Putamen (tissue), 1 donor: ENCODE measurements at regions not wholly inside any gene's neighbourhood (a gene's known extent, or its start where the extent isn't known, plus 50 kb on each side); places are given as distances from the start of the nearest gene placed in this dataset.

Experiments
- DNase-seq: peaks from one replicate; pipeline ENCODE4 v3.0.0-alpha.2; 2016; ENCODE audit warnings: low spot score

DNA sequence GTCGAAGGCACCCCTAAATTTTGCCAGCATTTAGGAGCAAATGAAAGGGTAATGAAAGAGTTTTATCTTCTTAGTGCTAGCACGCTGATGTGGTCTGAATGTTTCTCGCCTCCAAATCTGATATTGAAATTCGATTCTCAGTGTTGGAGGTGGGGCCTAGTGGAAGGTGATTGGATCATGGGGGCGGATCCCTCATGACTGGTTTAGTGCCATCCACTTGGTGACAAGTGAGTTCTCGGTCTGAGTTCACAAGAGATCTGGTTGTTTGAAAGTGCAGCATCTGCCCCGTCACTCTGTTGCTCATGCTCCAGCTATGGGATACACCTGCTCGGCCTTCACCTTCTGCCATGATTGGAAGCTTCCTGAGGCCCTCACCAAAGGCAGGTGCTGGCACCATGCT is 75.1 kb upstream of the ZBTB40 start:
- DNase-seq, result no peak

DNA sequence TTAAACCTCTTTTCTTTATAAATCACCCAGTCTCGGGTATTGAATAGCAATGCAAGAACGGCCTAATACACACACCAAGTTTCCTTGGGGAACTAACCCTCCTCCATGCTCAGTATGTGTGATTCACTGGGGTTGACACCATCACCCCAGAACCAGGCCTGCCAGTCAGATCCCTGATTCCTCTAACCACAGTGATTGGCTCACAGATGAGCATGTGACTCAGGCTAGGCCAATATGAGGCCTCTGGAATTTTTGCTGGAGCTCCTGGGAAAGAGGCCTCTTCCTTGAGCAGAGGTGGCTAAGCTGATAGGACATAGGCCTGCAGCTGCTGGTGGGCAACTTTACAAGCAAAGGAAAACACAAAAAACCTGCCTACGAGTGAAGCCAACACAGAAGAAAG is 74.7 kb upstream of the ZBTB40 start:
- DNase-seq, result no peak

DNA sequence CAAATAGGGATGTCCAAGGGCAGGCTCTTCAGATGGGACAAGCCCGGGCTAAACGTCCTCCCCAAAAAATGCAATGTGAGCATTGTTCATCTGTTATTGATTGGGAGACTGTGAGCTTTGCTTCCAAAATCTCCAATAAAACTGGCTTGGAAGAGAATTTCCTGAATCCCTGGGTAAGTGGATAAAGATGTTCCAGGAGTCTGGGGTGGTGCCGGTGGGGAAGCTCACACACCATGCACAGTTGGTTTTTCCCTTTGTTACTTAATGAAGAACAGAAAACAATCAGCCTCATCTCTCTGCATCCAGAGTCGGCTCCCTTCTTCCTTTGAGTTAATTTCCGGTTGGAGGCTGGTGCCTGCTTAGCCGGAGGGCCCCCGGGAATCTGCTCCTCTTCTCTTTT is 72.1 kb upstream of the ZBTB40 start:
- no peak for DNase-seq

DNA sequence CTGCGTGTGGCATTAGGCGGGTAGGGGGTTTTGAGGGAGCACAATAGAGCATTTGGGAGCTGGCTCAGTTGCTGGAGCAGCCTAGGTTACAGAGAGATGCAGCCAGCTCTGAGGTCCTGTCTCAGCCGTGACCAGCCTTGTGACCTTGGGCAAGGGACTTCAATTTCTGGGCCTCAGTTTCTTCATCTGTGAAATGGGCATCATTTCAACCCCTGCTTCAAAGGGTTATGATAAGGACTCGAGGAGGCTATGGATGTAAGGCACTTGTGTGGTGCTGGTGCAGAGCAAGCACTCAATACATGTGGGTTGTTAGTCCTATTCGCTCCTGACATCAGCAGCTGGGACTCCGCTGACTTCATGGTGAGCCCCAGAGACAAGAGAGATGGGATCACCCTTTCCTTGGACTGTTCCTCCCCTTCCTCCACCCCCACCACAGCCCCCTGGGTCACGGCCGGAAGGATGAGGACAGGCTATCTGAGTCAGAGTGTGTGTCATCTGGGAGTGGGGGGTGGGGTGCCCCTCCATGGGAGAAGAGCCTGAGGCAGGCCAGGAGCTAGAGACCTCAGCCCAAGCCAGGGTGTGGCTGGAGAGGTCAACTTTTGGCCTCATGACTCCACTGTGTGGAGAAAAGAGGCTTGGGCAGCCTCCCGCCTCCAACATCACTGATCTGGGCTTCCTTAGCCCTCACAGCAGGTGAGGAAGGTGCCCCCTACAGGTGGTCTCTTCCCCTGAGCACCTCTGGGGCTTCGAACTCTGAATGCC is 71.4 kb upstream of the ZBTB40 start:
- no peak for DNase-seq

DNA sequence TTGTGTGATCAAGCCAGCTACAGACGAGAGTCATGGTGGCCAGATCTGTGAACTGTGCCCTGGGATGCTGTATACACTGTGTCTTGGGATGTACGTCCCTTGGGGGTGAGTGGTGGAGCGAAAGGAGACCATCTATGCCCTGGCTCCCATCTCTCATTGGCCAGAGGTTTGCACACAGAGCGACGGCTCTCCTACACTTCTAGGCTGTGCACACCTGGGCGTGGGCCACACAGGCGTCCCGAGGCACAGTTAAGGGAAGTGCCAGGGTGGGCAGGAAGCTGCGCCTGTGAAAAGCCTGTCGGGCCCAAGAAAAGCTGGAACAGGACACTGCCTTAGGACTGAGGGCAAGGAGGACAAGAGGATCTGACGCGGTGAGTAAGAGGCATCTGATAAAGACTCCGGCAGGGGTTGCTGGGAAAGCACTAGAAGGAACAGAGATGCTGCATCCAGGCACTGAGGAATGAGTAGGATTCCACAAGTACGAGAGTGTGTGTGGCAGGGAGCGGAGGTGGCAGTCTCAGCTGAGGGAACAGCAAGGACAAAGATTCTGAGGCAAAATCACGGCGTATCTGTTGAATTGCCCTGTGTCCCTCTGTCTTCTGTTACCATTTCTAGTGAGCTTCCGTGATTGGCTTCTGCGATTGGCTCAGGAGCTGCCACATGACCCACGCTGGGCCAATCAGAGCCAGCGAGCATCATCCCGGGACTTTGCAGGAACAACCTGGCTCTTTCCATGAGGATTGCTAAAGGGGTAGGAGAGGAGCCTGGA is 67.9 kb upstream of the ZBTB40 start:
- DNase-seq, result peak; percentile 14

DNA sequence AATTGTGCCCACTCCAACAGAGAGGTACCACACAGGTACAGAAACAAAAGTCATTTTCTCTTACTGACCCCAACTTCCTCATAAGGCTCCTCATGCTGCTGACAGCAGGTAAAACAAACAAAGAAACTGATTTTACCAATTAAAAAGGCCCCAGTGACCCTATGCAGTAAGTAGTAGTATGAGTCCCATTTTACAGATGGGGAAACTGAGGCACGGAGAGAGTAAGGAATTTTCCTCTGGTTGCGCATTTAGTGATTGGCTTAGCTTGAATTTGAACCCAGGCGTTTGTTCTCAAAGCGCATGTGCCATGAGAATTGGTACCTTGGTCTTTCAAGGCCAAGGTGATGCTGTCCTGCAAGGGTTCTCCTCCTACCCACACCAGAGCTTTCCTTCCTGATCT is 66.1 kb upstream of the ZBTB40 start:
- DNase-seq, result no peak

DNA sequence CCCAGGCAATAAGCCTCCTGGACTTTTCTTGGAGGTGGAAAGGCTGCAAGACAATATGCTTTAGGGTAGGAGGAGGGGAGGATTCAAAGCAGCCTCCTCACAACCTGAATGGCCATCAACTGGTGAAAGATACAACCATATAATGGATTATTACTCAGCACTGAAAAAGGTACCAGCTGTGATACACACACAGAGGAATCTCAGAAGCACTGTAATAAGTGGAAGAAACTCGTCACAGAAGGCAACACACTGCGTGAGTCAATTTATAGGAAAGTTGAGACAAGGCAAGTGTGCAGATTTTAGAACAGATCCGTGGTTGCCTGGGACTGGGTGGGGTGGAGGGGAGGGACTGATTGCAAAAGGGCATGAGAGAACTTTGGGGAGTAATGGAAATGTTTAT is 64.9 kb upstream of the ZBTB40 start:
- DNase-seq, result no peak

DNA sequence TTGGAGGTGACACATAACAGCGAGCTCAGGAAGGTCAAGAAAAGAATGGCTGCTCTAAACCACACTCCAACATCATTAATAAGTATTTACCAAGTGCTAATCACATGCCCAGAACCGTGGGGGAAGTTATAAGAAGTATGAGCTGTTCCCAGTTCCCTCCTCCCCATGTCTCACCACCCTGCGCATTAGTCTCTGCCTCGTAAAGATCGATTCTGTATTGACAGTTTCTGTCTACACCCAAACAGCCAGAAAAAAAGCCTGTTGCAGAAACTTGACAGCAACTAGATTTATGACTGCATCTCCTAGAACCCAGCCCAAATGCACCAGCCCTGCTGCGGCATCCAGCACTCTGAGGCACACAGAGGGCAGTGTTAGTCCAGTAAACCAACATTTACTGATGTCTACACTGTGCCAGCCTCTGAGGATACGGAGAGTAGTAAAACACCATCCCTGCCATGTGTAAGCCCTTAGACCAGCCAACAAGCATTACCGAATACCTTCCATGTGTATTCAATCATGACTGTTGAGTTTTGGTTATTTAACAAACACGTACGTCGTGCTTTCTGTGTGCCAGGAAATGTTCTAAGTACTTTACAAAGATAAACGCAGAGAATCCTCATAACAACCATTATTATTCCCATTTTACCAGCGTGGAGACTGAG is 63.6 kb upstream of the ZBTB40 start:
- DNase-seq, result no peak

DNA sequence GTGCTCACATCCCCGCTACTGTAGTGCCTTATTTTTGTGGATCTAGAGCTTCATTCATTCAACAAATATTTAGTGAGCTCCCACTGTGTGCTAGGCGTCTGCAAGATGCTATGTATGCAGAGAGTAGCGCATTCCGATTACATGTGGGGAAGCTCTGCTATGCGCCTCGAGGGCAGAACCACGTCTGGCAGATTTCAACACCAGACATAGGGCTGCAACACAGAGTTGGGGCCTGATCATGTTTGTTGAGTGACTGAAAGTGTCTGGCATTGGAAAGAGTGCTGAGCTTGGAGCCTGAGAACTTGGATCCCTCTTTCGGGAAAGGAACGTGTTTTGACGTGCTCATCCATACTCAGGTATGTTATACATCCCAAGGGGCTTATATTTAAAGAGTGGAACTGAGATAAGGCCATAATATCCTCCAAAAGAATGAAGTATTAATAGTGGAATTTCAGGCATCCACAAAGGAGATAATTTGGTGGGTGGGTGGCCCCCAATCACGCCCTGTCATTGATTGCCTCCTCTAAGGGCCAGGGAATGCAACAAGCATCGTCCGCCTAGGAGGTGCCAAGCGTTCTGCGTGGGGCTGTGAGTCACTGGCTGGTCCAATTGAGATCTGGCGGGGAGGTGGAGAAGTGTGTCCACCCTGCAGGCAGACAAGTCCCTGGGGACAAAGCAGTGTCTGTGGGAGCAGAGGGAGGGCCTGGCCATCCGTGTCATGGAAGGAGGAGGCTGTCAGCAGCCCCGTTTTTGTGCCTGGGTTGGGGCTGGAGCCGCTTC is 62.8 kb upstream of the ZBTB40 start:
- no peak for DNase-seq

DNA sequence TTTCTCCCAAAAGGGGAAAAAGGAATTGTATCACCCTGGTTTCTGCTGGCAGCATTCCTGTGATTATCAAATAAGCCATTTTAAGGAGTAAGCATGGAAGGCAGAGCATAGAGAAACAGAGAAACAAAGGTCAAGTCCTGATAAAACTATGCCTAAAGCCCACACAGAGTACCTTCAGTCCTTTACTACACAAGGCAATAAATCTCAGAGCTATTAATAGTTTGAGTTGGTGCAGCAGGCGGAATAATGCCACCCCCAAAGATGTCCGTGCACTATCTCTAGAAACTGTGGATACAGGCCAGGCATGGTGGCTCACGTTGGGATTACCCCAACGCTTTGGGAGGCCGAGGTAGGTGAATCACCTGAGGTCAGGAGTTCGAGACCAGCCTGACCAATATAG is 58.1 kb upstream of the ZBTB40 start:
- no peak for DNase-seq

DNA sequence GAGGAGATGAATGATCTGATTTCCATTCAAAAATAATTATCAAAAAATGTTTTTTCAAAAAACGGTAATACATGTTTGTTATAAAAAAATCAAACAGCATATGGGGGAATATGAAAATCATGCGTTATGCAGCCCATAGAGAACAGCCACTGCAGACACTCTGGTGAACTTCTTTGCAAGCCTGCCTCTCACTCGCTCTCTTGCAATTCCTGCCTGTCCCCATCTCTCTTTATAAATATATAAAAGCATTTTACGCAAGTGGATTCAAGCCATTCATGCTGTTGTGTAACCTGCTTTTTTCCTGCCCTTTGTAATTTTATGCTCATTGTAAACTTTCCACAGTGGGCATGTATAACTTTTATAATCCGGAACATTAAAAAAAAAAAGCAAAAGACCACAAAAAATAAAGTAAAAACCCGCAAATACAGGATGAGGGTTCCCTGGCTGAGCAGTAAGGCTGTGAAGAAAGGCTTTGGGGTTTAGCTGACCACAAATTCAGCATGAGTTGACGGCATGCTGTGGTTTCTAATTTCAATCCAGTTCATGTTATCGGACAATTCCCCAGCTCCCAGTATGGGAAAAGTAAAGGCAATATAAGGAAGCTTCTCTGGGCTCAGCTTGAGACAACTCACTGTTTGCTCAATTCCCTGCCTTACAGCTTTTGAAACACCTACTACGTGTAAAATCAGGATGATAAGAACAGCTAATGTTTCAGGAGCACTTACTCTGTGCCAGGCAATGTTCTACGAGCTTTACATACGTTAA is 52.8 kb upstream of the ZBTB40 start:
- DNase-seq, result no peak

DNA sequence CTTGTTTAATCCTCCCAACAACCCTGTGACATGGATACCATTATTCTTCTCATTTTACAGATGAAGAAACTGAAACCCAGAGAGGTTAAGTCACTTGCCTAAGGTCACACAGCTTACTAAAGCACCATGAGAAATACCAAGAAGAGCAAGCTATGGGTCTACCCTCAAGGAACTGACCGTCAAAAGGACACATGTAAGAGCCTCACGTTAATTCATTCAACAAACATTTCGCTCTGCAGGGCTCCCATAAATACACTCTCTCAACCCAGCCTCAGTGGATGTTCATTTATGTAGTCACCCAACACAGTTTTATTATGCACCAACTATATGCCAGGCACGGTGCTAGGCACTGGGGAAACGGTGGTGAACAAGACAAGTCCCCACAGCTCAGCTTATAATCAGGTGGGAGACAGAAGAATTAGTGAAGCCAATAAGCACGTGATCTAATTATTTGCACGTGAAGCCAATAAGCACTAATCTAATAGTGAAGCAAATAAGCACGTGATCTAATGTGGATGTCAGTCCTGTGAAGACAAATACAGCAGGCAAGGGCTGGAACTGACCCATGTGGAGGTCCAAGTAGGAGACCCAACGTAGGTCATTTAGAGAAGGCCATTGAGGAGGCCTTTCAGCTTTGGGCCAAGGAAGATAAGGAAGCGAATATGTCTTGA is 52.1 kb upstream of the ZBTB40 start:
- DNase-seq, result no peak
